HT1080 (cell line): ENCODE measurements at regions not wholly inside any gene's neighbourhood (a gene's known extent, or its start where the extent isn't known, plus 50 kb on each side); places are given as distances from the start of the nearest gene placed in this dataset.
"Not testable (repeated sequence)": the region's sequence is repeated elsewhere in the genome, so short reads cannot be mapped to it uniquely, and the experiment has no call there.

Source experiments
- DNase-seq: peaks from one replicate; pipeline ENCODE4 v3.0.0-alpha.2; 2015; ENCODE audit warnings: low read depth

DNA sequence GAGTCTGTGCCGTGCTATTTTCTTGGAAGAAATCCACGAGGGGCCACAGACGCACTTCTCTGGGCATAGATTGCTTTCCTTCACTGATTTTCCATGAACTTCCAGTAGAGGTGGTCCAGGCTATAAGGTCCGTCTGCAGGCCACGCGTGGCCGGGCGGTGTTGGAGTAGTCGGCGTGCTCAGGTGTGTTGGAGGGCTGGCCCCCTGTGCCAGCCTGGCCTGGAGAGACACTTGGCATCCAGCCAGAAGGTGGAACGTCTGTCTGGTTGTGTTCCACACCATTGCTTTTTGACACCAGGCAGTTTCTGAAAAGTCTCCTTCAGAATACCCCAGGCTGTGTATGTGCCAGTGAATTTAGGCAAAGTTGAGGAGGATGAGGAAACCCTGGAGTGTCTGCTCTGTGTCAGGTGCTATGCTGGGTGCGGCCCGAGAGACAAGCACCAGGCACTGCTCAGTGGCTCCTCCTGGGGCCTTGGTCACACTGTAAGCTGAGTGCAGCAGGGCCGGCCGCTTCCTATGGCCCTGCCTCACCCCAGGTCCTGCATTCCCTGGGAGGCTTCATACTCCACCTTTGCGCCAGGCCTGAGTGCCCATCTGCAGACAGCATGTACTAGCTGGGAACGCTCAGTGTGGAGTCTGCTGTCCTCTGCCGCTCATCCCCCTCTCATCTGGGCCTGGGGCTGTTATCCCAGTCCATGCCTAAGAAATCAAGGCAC is 52.1 kb upstream of the TAMM41 start:
- DNase-seq = no peak

DNA sequence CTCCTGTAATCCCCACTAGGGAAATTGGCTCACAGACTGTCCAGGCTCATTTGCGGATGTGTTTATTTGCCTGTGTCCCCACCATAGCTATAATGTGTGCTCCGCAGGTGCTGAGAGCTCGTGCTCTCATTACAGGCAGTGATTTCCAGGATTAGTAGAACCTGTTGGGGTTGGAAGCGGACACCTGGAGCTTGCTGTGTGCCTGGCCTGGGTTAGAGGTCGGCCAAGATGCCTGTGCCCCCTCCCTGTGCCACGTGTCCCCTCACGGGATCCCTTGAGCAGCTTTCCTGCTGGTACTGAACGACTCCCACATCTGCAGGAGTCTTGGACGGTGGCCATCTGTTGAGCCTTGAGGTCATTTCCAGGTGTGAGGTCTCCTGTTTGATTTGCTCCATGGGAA is 52.7 kb upstream of the TAMM41 start:
- DNase-seq = not testable (repeated sequence)

DNA sequence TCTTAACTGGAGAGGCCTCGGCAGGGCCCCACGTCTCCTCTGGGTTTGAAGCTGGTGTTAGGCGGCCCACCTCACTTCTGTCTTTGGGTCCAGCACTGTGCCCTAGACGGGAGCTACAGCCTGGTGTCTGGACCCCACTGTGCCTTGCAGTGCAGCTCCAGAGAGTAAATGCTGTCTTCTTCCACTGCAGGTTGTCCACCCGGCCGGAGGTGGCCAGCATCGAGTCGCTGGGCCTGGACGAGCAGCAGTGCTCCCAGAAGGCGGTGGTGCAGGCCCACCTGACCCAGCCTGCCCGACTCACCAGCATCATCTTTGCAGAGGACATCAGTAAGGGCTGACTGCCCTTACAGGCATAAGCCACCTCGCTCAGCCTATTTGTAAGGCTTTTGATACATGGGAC is 53.1 kb upstream of the TAMM41 start:
- no peak for DNase-seq

DNA sequence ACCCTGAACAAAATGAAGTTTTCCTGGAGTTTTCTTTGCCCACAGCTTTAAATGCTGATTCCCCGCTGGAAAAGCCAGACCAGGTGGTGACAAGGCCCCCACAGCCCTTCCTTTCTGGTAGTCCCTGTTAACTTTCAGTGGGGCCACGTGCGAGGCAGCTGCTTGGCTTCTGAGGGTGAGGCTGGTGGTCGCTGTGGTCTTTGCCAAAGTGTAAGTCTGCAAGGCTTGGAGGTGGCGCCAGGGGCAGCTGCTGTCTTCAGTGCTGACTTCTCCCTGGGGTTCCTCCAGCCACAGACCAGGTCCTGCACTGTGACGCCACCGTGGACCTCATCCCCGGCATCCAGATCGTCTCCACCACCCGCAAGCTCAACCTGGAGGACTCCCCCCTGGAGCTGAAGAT is 54.1 kb upstream of the TAMM41 start:
- no peak for DNase-seq

DNA sequence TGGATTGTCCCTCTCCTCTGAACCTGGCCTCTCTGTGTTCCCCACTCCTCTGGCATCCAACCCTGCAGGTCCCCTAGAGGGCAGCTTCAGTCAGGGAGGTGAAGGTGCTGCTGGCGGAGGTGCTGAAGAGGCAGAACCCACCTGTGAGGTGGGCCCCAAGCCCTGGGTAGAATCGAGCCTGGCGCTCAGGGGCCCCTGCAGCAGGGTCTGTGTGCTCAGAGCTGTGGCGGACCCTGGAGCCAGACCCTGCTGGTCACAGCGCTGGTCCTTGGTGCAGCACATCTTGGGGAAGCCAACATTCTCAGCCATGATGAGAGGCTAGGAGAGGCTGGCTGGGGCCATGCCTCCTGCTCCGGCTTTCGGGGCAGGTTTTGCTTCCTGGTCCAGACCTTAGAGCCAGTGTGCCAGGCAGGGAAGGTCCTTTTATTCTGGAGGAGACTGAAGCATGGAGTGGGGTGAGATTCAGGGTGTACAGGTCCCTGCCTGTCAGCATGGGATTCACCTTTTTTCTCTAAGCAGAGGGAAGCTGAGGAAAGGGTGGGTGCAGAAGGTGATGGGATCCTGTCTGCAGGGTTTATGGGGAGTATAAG is 54.7 kb upstream of the TAMM41 start:
- no peak for DNase-seq

DNA sequence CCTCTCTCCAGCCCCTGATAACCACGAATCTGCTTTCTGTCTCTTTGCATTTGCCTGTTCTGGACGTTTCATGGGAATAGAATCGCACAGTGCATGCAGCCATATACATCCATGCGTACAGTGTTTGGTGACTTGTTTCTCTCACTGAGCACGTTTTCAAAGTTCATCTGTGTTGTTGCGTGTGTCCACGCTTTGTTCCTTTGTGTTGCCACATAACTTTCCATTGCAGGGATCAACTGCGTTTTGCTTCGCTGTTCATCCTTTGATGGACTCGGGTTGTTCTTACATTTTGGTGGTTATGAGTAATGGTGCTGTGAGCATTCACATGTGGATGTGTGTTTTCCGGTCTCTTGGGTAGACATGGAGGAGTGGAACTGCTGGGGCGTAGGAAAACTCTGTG is 56.4 kb upstream of the TAMM41 start:
- DNase-seq = peak; percentile 21

DNA sequence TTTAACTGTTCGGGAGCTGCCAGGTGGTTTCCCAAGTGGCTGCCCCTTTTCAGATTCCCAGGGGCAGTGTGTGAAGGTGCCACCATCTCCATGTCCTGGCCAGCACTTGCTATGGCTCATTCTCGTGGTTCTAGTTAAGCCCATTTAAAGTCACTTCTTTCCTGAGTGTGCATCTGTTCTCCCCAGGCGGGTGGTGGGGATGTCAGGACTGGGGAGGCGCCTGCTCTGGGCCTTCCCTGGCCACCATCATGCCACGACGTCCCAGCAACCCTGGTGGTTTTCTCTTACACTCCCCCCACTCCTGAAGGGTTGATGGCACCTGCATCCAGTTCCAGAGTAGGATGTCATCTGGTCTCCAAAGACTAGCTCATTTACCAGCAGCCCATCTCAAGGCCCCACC is 56.8 kb upstream of the TAMM41 start:
- DNase-seq = no peak

DNA sequence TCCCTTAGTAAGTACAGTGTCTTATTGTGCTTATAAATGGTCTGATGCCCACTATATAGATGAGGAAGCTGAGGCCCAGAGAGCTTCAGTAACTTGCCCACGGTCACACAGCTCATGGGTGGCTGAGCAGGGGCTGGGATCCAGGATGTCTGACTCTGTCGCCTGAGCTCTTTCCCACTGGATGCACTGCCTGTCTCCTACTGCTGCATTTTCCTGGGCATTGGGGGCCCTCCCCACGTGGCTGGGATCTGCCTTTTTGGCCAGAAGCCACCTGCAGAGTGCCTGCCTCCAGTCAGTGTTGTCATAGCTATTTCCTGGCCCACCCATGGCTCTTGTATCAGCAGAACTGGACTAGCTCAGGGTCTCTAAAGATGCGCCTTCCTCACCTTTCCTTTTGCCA is 57.5 kb upstream of the TAMM41 start:
- DNase-seq = no peak

GRCh38 chr3:11906407-11906806 is 59.7 kb upstream of the TAMM41 start:
- DNase-seq = no peak

- DNase-seq = no peak
Observed at GRCh38 chr3:11907667-11908660, 61.3 kb upstream of the TAMM41 start.

DNA sequence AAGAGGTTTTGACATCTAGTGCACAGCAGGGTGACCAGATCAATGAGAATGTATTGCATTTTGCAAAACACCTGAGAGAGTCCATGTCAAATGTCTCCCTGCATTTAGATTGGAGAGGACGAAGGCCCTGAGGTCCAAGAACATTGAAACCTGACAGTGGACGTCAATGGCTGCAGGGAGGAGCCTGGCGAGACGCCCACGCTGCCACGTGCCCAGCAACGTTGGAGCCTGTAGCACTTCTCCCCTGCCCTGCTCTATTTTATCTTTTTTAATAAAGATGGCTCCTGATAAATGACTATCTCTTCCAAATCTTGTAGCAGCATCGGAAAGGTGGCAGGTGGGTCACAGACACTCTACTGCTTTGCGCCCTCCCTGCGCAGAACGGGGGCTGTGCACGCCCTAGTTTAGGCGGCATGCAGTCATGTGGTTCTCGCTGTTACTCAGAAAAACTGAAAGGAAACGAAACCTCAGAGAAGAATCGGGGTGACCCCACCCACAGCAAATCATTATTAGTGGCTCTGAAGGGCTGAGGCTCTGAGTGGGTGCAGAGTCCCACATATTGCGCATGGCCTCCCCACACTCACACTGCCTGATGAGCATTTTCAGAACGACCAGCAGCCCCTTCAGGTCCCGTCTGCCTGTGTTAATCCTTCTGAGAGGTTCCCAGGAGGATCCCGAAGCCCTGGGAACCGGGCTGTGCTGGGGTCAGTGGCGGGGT is 62.5 kb upstream of the TAMM41 start:
- DNase-seq = no peak

- DNase-seq = no peak
Observed at GRCh38 chr3:11909726-11910125, 63.0 kb upstream of the TAMM41 start.

DNA sequence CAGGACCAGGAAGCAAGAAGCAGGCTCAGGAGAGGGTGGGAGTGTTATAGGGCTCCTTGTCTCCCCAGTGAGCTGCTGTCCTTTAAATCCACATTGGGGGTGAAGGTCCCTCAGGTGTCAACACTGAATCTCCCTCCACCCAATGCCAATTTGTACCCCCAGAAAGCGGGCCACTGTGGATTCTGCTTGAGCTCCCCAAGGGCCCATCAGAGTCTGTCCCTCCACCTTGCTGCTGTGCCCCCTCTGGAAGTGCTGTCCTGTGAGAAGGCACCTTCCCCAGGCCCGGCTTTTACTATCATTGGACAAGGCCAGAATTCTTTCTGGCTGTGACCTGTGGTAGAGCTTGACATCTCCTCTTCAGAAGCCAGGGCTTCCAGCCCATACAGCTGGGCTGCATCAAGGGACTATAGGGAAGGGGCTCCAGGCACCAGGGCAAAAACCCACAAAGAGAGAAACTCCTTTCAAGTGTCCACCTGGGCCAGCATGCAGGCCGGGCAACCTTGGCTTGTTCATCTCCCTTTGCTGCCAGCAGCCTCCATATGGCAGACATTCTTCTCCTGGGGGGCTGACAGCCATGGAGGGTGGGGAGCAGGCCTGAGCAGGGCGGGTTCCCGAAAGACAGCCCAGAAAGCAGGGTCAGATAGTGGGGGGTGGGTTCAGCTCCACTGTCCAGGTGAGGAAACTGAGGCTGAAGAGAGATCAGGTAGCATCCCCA is 63.7 kb upstream of the TAMM41 start:
- not testable (repeated sequence) for DNase-seq

- DNase-seq = no peak
Observed at GRCh38 chr3:11910971-11911531, 64.4 kb upstream of the TAMM41 start.

- not testable (repeated sequence) for DNase-seq
Observed at GRCh38 chr3:11911887-11912286, 65.2 kb upstream of the TAMM41 start.

DNA sequence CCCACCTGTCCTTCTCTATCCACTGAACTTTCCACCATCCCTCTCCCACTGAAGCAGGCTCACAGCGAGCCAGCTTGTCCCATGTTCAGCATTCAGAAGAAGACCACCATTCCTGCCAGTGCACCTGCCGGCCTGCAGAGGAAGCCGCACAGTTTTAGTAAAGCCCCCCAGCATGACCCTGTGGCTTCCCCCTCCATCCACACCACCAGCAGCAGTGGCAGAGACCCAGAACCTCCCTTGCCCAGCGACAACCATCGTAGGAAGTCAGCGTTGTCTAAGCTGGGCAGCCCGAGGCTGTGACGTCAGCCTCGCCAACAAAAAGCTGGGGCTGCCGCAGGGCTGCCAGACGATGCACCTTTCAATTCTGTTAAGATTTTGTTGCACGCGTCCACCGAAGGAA is 66.6 kb upstream of the TAMM41 start:
- DNase-seq = no peak

DNA sequence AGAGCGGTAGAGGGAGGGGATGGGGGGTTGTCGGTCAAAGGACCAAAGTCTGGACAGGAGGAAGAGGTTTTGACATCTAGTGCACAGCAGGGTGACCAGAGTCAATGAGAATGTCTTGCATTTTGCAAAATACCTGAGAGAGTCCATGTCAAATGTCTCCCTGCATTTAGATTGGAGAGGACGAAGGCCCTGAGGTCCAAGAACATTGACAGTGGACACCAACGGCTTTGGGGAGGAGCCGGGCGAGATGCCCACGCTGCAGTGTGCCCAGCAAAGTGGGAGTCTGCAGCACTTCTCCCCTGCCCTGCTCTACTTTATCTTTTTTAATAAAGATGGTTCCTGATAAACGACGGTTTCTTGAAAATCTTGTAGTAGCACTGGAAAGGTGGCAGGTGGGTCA is 67.4 kb upstream of the TAMM41 start:
- DNase-seq = no peak

DNA sequence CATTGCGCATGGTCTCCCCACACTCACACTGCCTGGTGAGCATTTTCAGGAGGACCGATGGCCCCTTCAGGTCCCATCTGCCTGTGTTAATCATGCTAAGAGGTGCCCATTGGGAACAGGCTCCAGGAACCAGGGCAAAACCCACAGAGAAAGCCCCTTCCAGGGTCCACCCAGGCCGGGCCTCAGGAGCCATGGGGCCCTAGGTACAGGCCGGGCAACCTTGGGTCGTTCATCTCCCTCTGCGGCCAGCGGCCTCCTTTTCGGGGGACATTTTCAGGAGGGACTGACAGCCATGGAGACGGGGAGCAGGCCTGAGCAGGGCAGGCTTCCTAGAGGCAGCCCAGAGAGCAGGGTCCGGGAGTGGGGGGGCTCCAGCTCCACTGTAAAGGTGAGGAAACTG is 68.0 kb upstream of the TAMM41 start:
- DNase-seq = no peak

GRCh38 chr3:11915621-11916424 is 69.1 kb upstream of the TAMM41 start:
- no peak for DNase-seq

DNA sequence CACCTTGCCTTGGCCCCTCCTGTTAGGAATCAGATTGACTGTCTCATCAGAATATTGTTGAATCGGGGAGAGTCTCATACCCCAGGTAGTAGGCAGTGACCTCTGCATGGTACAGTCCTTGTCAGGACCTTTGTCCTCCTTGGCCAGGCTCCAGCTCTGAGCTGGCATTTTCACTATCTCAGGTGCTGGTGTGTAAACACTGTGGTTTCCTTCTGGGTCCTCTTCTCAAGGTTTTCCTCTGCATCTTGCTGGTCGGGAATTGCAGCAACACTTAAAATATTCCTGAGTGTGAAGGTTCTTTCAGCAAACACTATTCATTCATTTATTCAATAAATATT is 69.7 kb upstream of the TAMM41 start:
- not testable (repeated sequence) for DNase-seq
